ENCODE measurements at regions not wholly inside any gene's neighbourhood (a gene's known extent, or its start where the extent isn't known, plus 50 kb on each side); places are given as distances from the start of the nearest gene placed in this dataset.

DNA sequence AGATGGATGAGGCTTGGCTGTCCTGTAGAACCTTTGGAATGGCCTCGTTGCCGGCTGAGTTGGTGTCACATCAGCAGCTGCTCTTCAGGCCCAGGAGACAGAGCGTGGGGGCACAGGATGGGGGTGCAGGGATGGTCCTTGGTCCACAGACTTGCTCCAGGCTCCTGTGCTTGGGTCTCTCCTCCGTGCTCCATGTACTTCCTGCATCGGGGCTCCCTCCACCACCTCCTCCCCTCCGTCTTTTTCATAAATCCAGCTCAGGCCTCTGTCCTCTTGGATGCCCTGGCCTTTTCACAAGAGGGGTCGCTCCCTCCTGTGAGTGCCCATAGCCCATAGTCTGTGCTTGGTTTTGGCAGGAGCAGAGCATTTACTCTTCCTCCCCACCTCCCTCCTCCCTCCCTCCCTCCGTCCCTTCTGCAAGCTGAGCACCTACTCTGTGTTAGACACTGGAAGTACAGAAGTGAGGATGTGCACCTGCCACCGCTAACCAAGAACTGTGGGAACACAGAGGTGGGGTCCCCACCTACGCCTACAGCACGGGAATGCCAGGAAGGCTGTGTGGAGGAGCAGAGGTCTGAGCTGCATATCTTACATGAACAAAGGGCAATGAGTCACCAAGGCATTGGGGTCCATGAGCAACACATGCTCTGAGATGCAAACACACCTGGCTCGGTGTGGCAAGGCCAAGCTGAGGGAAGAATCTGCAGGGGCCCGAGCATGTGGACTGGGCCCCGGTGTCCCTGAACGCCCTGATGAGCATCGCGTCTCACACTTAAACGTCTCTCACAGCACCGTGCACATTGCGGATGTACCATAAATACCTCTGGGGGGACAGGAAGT, 458.7 kb upstream of the HS6ST1 start:
- DNase-seq (ENCODE audit: low read depth) = no peak

- DNase-seq (ENCODE audit: low read depth) = no peak
Measured at GRCh38 chr2:128778843-128779242, 460.2 kb upstream of the HS6ST1 start.

DNA sequence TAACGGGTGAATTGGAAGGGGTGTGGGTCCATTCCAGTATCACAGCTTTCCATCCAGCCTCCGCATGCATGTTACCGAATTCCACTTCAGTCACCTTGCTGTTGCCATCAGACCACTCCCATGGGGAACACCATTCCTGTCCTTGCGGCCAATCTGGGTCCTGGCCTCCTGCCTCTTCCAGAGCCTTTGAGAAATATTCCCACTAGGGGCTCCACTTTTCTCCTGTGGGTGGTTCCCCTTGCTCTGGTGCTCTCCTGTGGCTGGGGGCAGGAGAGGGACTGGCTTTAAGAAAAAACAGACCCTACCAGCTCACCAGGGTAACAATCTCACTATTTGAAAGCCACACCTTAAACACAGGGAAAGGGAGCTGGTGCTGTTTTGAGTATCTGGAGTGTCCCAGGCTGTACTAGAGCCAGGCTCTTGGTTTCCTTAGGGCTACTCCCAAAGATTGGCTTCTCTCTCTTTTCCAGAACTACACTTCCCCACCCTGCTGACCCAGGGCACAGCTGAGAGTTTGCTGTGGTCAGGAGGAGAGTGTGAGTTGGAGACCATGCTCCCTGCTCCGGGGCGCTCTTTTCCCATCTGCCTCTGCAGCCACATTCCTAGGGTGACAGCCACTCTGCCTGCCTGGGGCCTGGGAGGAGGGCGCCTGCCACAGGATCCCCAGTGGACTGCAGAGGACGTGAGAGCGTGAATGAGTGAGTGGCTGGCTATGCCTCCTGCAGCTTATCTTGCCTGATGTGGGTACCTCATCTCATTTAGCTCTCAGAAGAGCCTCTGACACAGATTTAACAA, 460.8 kb upstream of the HS6ST1 start:
- no peak for DNase-seq (ENCODE audit: low read depth)

DNA sequence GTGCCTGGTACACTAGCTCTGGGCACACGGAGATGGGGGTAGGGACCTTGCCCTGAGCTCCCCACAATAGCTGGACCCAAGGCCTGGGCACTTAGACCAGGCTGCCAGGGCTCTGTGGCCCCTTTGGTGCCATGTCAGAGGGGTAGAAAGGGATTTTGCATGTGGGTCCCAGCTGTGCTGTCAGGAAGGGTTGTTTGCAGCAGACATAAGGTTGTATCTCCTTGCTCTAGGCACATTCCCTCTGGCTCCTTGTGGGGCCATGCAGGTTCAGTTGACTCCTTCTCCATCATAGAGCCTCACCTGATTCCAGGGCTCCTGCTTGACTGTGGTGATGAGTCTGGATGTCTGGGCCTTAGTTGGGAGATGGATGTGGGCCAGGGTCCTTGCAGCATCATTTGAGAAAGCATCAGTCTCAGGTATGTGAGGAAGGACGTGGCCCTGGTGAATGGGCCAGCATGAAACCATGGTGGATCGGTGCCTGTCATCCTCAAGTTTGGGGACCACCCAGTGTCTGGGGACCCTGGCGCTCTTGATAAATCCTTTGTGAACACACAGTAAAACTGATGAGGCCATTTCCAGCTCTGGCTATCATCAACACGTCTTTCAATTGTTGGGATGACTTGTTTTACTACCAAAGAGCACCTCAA, 461.9 kb upstream of the HS6ST1 start:
- no peak for DNase-seq (ENCODE audit: low read depth)

DNA sequence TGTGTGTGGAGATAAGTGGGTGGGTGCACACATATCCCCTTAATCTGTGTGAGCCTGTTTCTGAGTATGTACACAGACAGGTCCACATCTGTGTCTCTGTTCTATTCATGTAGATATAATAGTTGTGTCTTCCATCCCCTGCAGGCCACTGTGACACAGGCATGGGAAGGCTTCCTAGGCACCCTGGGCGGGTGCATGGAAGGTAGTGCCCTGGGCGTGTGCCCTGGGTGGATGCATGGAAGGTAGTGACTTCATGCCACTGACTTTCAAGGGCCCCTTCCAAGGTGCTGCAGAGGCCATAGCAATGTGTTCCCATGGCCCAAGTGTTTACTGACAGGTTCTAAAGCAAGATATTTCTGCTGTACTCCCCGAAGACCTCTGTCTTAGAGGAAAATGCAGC, 462.5 kb upstream of the HS6ST1 start:
- DNase-seq (ENCODE audit: low read depth) = no peak

- DNase-seq (ENCODE audit: low read depth) = no peak
Measured at GRCh38 chr2:128781585-128782385, 463.1 kb upstream of the HS6ST1 start.

GRCh38 chr2:128782411-128783192, 463.9 kb upstream of the HS6ST1 start:
- no peak for DNase-seq (ENCODE audit: low read depth)

DNA sequence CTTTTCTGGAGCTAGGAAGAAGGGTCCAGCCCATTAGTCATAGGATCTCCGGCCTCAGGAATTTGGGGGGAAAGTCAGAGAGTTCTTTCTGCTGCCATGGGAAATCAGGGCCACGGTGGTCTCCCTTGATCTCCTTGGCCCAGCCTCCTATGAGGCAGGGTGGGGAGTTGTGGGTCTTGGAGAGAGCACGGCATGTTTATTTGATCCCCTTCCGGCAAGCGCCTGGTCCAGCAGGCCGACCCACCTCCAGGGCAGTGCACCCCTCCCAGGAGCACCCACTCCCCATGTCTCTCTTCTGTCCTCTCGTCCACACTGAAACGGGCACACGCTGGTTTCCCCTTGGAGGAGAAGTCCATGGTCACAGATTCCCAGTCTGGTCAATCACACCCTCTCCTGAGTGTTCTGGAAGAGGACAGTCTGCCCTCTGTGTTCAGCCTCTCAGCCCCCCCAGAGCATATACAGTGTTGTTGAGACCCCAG, 464.6 kb upstream of the HS6ST1 start:
- DNase-seq (ENCODE audit: low read depth) = no peak

GRCh38 chr2:128783896-128784295, 465.2 kb upstream of the HS6ST1 start:
- DNase-seq (ENCODE audit: low read depth) = no peak

- no peak for DNase-seq (ENCODE audit: low read depth)
Measured at GRCh38 chr2:128784626-128785306, 466.1 kb upstream of the HS6ST1 start.

- no peak for DNase-seq (ENCODE audit: low read depth)
Measured at GRCh38 chr2:128786316-128786715, 467.6 kb upstream of the HS6ST1 start.

- no peak for DNase-seq (ENCODE audit: low read depth)
Measured at GRCh38 chr2:128786741-128787478, 468.2 kb upstream of the HS6ST1 start.

GRCh38 chr2:128787616-128788015, 468.9 kb upstream of the HS6ST1 start:
- DNase-seq (ENCODE audit: low read depth) = no peak

DNA sequence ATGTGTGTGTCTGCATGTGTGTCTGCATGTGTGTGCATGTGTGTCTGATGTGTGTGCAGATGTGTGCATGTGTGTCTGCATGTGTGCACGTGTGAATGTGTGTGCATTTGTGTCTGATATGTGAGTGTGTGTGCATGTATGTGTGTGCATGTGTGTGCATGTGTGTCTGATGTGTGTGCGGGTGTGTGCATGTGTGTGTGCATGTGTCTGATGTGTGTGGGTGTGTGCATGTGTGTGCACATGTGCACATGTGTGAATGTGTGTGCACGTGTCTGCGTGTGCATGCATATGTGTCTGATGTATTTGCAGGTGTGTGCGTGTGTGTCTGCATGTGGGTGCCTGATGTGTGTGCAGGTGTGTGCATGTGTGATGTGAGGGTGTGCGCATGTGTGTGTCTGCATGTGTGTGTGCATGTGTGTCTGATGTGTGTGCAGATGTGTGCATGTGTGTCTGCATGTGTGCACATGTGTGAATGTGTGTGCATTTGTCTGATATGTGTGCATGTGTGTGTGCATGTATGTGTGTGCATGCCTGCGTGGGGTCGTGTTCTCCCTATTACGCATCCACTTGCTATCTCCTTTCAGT, 470.1 kb upstream of the HS6ST1 start:
- no peak for DNase-seq (ENCODE audit: low read depth)

DNA sequence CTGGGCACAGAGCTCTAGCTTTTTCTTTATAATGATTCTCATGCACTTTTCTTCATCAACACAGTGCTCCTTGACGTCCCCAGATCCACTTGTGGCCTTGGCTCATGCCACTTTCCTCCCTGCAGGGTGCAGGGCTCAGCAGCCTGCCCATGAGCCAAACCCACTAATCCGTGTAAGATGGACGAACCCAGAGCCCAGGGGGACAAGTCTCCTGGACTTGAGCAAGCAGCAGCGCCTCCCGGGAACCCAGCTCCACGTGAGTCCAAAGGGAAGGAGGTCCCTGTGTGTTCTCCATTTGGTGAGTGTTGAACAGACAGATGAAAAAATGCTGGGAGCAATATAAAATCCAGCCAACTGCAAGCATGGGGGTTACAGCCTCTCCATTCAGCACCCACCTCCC, 470.6 kb upstream of the HS6ST1 start:
- no peak for DNase-seq (ENCODE audit: low read depth)

- DNase-seq (ENCODE audit: low read depth) = no peak
Measured at GRCh38 chr2:128789776-128790455, 471.2 kb upstream of the HS6ST1 start.

DNA sequence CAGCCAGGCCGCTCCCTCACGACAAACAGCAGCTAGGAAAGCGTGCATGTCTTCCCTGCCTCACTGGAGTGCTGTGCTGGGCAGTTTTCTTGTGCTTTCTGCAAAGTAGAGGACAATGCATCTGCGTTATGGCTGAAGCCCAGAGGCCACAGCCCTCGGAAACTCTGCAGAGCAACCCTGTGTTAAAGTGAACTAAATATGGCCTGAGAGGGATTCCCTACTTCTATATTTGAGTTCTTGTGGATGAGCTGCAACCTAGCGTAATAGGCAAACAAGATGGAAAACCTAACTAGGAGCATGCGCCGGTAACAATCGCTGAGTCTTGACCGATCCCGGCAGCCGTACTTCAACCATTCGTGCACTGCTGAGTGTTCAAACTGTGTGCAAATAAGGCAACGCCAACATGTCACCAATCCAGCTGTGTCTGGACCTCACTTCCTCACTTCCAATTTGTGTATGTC, 471.9 kb upstream of the HS6ST1 start:
- DNase-seq (ENCODE audit: low read depth) = no peak

GRCh38 chr2:128791120-128791984, 472.7 kb upstream of the HS6ST1 start:
- no peak for DNase-seq (ENCODE audit: low read depth)
